ENCODE measurements at regions not wholly inside any gene's neighbourhood (a gene's known extent, or its start where the extent isn't known, plus 50 kb on each side); places are given as distances from the start of the nearest gene placed in this dataset.

- TF ChIP-seq POLR2A (IDR thresholded peaks at IDR 0.05) (no peak), CTCF (IDR thresholded peaks at IDR 0.05) (no peak)
Observed at GRCh38 chr3:159765860-159766294, 222.8 kb upstream of the IL12A start.
